Endodermal cell (in vitro differentiated cells): ENCODE measurements at regions not wholly inside any gene's neighbourhood (a gene's known extent, or its start where the extent isn't known, plus 50 kb on each side); places are given as distances from the start of the nearest gene placed in this dataset.

Experiments
- DNase-seq: peaks from one replicate; pipeline ENCODE4 v3.0.0-alpha.2; 2017
- H3K27ac ChIP-seq: 2 replicates; pipeline ENCODE4 v1.5.1; 2013; ENCODE audit warnings: mild to moderate bottlenecking, low read depth, low read length, moderate library complexity
- H3K27me3 ChIP-seq: 2 replicates; pipeline ENCODE4 v1.6.1; 2013; ENCODE audit warnings: mild to moderate bottlenecking, low read length, moderate library complexity; ENCODE audit not compliant: insufficient read depth, control insufficient read depth, poor library complexity, severe bottlenecking
- H3K36me3 ChIP-seq: 2 replicates; pipeline ENCODE4 v1.7.0; 2013; ENCODE audit warnings: mild to moderate bottlenecking, low read length, moderate library complexity; ENCODE audit not compliant: control insufficient read depth, insufficient read depth
- H3K4me1 ChIP-seq: one replicate; pipeline ENCODE4 v1.7.0; 2013; ENCODE audit warnings: low read length; ENCODE audit not compliant: control insufficient read depth, insufficient read depth
- H3K4me3 ChIP-seq: 2 replicates; pipeline ENCODE4 v1.5.1; 2013; ENCODE audit warnings: mild to moderate bottlenecking, low read length, moderate library complexity
- H3K9ac ChIP-seq: 2 replicates; pipeline ENCODE4 v1.6.1; 2013; ENCODE audit warnings: mild to moderate bottlenecking, low read length, moderate library complexity; ENCODE audit not compliant: poor library complexity, severe bottlenecking; ENCODE audit errors: extremely low read depth
- H3K9me3 ChIP-seq: 2 replicates; pipeline ENCODE4 v1.6.1; 2013; ENCODE audit warnings: mild to moderate bottlenecking, low read length, moderate library complexity; ENCODE audit not compliant: control insufficient read depth
- H3K27ac Mint-ChIP-seq: 2 replicates; pipeline ENCODE4 v1.8.0; 2020; ENCODE audit warnings: mixed read lengths
- H3K27me3 Mint-ChIP-seq: 2 replicates; pipeline ENCODE4 v1.8.0; 2021; ENCODE audit warnings: mild to moderate bottlenecking, mixed read lengths; ENCODE audit not compliant: insufficient read depth
- H3K36me3 Mint-ChIP-seq: 2 replicates; pipeline ENCODE4 v1.8.0; 2020; ENCODE audit warnings: low read depth, mixed read lengths
- H3K4me1 Mint-ChIP-seq: 2 replicates; pipeline ENCODE4 v1.8.0; 2020; ENCODE audit warnings: mixed read lengths
- H3K4me3 Mint-ChIP-seq: 2 replicates; pipeline ENCODE4 v1.8.0; 2020; ENCODE audit warnings: mild to moderate bottlenecking, moderate library complexity, mixed read lengths
- H3K9me3 Mint-ChIP-seq: 2 replicates; pipeline ENCODE4 v1.8.0; 2020; ENCODE audit warnings: mild to moderate bottlenecking, mixed read lengths
- CTCF ChIP-seq: fragments of 200-600 bp; sonication (generic); conservative IDR thresholded peaks from 2 replicates; pipeline ENCODE4 v1.5.0; 2021; ENCODE audit warnings: antibody characterized with exemption, mild to moderate bottlenecking
- WGBS, 2 experiments: methylation state at CpG; one replicate each; pipeline versions ENCODE4 v1.1.5 to v1.1.7; 2013; ENCODE audit warnings: missing lambda C conversion rate in 2 of 2, mixed read lengths in 1 of 2; ENCODE audit not compliant: insufficient coverage in 1 of 2, insufficient read length in 1 of 2; 5-methylcytosine and 5-hydroxymethylcytosine counted together

GRCh38 chr6:91149956-91150705 lies 563.3 kb upstream of the MAP3K7 start:
- Histone ChIP-seq H3K9ac (no peak overlapping the region), H3K9me3 (no peaks in the 10 kb centered on the region), H3K27me3 (no peaks in the 10 kb centered on the region), H3K27ac (no peak overlapping the region), H3K36me3 (no peaks in the 10 kb centered on the region), H3K4me3 (no peak overlapping the region), H3K4me1 (no peaks in the 10 kb centered on the region)
- H3K9me3 Mint-ChIP-seq, result no peaks in the 10 kb centered on the region
- H3K27me3 Mint-ChIP-seq, result no peaks in the 10 kb centered on the region
- no peak for DNase-seq
- no peak overlapping the region for H3K27ac Mint-ChIP-seq
- peaks cover 9% of the 10 kb centered on the region for H3K4me1 Mint-ChIP-seq
- 92 to 100% methylated on average over 1 to 2 of the region's 2 CpGs for WGBS, 2 experiments
- no peak overlapping the region for H3K4me3 Mint-ChIP-seq
- no peak for TF ChIP-seq CTCF
- no peaks in the 10 kb centered on the region for H3K36me3 Mint-ChIP-seq

- H3K36me3 Mint-ChIP-seq, result no peaks in the 10 kb centered on the region
- TF ChIP-seq CTCF, result no peak
- WGBS, 2 experiments, result 85 to 88% methylated on average over 6 to 8 of the region's 8 CpGs
Observed at GRCh38 chr6:91149246-91149955, 562.5 kb upstream of the MAP3K7 start.

GRCh38 chr6:91144126-91144525 lies 557.3 kb upstream of the MAP3K7 start:
- H3K36me3 Mint-ChIP-seq, result no peaks in the 10 kb centered on the region
- no peaks in the 10 kb centered on the region for H3K27me3 Mint-ChIP-seq
- Histone ChIP-seq H3K36me3 (no peaks in the 10 kb centered on the region), H3K27me3 (no peaks in the 10 kb centered on the region), H3K4me3 (no peak overlapping the region), H3K4me1 (no peaks in the 10 kb centered on the region), H3K9ac (no peak overlapping the region), H3K9me3 (no peaks in the 10 kb centered on the region), H3K27ac (no peak overlapping the region)
- WGBS, 2 experiments, result 73 to 85% methylated on average over 2 to 3 of the region's 3 CpGs
- no peak overlapping the region for H3K4me3 Mint-ChIP-seq
- H3K4me1 Mint-ChIP-seq, result no peaks in the 10 kb centered on the region
- H3K9me3 Mint-ChIP-seq, result no peaks in the 10 kb centered on the region
- H3K27ac Mint-ChIP-seq, result no peak overlapping the region
- DNase-seq, result no peak
- TF ChIP-seq CTCF, result no peak

More at GRCh38 chr6:91149246-91149955, 562.5 kb upstream of the MAP3K7 start:
- no peak for DNase-seq
- Histone ChIP-seq H3K27me3 (no peaks in the 10 kb centered on the region), H3K36me3 (no peaks in the 10 kb centered on the region), H3K9me3 (no peaks in the 10 kb centered on the region), H3K27ac (no peak overlapping the region), H3K9ac (no peak overlapping the region), H3K4me3 (no peak overlapping the region), H3K4me1 (no peaks in the 10 kb centered on the region)
- Mint-ChIP-seq H3K4me1 (peaks cover 1% of the 10 kb centered on the region), H3K27me3 (no peaks in the 10 kb centered on the region), H3K4me3 (no peak overlapping the region), H3K9me3 (no peaks in the 10 kb centered on the region), H3K27ac (no peak overlapping the region)
